ENCODE measurements at regions not wholly inside any gene's neighbourhood (a gene's known extent, or its start where the extent isn't known, plus 50 kb on each side); places are given as distances from the start of the nearest gene placed in this dataset.

DNA sequence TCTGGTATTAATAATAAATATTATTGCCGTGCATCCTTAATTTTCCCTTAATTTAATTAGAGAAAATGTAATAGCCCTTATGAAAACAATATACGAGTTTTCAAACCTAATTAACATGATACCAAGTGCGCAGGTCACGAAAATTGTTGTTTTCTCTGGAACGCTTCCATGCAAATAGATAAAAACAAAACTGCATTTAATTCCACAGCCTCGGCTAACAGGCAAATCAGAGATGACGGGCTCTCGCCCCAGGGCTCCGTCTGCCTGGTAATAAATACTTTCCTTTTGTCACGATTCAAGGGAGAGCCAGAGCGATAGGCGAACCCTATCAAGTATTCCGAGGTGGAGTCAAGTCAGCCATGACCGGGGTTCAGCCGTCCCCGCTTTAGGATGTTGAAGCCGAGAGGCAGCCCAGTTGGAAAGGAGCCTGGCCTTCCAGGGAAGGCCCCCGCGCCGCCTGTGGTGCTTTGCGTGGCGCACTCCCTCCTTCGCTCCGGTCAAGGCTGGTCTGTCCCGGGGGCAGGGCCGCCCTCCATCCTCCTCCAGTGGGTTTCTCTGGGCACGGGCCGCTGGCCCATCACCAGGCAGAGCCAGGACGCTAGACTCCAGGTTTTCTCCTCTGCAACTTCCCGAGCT is 137.8 kb upstream of the GSC start:
- no peak overlapping the region for H3K14ac ChIP-seq (ENCODE audit: low read length)
- no peak for DNase-seq (ENCODE audit: low spot score)
- no peak overlapping the region for H2BK5ac ChIP-seq (ENCODE audit: low read length)
- no peak overlapping the region for H4K91ac ChIP-seq (ENCODE audit: low read depth, low read length, poor library complexity)
- peak overlapping the region; percentile 49 for H2BK12ac ChIP-seq (ENCODE audit: low read length)
- no peak overlapping the region for H2AFZ ChIP-seq (ENCODE audit: low read length)
- WGBS, 2 donors (ENCODE audit: extremely low coverage in 2 of 2, insufficient read length in 2 of 2, insufficient replicate concordance in 1 of 2) = no CpG with 5 or more reads among the region's 30 CpGs
- peak overlapping the region; percentile 81 for H3K18ac ChIP-seq (ENCODE audit: low read length)
- H3K27ac ChIP-seq (replicated peaks; ENCODE audit: low read length) = no peak overlapping the region
- no peak overlapping the region for H3K4me2 ChIP-seq (ENCODE audit: insufficient read depth, low read length, poor library complexity, severe bottlenecking)
- no peak overlapping the region for H2BK120ac ChIP-seq (ENCODE audit: low read depth, low read length)
- H3K4me1 ChIP-seq (ENCODE audit: control insufficient read depth in 2 of 2, insufficient read depth in 1 of 2, low read depth in 1 of 2, low read length in 2 of 2) = peaks cover 0 to 2% of the 10 kb centered on the region in 2 donors
- no peaks in the 10 kb centered on the region for H3K36me3 ChIP-seq (replicated peaks in 1 of 2; ENCODE audit: control insufficient read depth in 2 of 2, insufficient read depth in 2 of 2, low read length in 2 of 2)
- H3K79me1 ChIP-seq (ENCODE audit: low read depth, low read length) = no peaks in the 10 kb centered on the region
- peak overlapping the region; percentile 62 for H2BK15ac ChIP-seq (ENCODE audit: low read length)
- H3K4ac ChIP-seq (ENCODE audit: low read length) = no peak overlapping the region
- H3K23ac ChIP-seq (ENCODE audit: low read depth, low read length, poor library complexity) = no peak overlapping the region
- no peak overlapping the region for H2AK5ac ChIP-seq (ENCODE audit: low read depth, low read length)
- H3K9me3 ChIP-seq (replicated peaks in 1 of 2; ENCODE audit: control insufficient read depth in 2 of 2, insufficient read depth in 1 of 2, low read depth in 1 of 2, low read length in 2 of 2) = no peaks in the 10 kb centered on the region
- H3K9ac ChIP-seq (ENCODE audit: low read depth, low read length, poor library complexity) = no peak overlapping the region
- H3K27me3 ChIP-seq (ENCODE audit: control insufficient read depth in 3 of 3, insufficient read depth in 3 of 3, low read depth in 1 of 3, low read length in 3 of 3) = peaks cover 0 to 3% (median 0%) of the 10 kb centered on the region in 3 experiments
- no peak overlapping the region for H3K4me3 ChIP-seq (ENCODE audit: low read length in 2 of 2)
- H4K8ac ChIP-seq (ENCODE audit: low read depth, low read length) = no peak overlapping the region

DNA sequence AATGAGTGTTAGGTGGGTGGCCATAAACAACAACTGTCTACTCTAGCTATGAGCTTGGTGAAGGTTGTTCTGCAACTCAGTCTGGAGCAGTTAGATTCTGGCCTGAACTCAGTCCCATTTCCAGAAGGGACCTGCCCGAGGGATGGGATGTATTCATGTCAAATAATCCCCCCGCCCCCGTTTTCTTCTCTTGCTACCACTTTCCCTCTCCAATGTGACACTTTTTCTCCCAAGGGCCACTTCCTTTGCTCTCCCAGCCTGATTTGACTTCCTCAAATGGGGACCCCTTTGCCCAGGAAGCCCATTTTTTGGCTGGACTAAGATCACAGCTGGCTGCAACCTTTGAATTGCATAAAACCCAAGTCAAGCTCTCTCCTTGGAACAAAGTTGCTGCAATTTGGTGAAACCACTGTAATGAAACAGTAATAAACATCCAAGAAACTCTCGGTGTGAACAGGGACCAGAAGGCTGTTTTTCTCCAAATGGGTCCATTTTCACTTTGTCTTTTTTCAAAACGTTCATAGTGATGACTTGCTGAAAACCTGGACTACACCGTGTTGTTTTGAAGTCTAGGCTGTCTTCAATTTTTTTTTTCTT is 137.2 kb upstream of the GSC start:
- H3K4ac ChIP-seq (ENCODE audit: low read length) = no peak overlapping the region
- H3K4me3 ChIP-seq (ENCODE audit: low read length in 2 of 2) = no peak overlapping the region
- H2BK12ac ChIP-seq (ENCODE audit: low read length) = no peak overlapping the region
- peaks cover 0 to 3% (median 0%) of the 10 kb centered on the region in 3 experiments for H3K27me3 ChIP-seq (ENCODE audit: control insufficient read depth in 3 of 3, insufficient read depth in 3 of 3, low read depth in 1 of 3, low read length in 3 of 3)
- no peak overlapping the region for H2BK15ac ChIP-seq (ENCODE audit: low read length)
- no peak overlapping the region for H2BK5ac ChIP-seq (ENCODE audit: low read length)
- H3K4me1 ChIP-seq (ENCODE audit: control insufficient read depth in 2 of 2, insufficient read depth in 1 of 2, low read depth in 1 of 2, low read length in 2 of 2) = peaks cover 0 to 2% of the 10 kb centered on the region in 2 donors
- no peak overlapping the region for H3K14ac ChIP-seq (ENCODE audit: low read length)
- no peak overlapping the region for H4K8ac ChIP-seq (ENCODE audit: low read depth, low read length)
- no peak overlapping the region for H2AK5ac ChIP-seq (ENCODE audit: low read depth, low read length)
- WGBS, 2 donors (ENCODE audit: extremely low coverage in 2 of 2, insufficient read length in 2 of 2, insufficient replicate concordance in 1 of 2) = no CpG with 5 or more reads among the region's 6 CpGs
- no peak overlapping the region for H3K18ac ChIP-seq (ENCODE audit: low read length)
- H3K36me3 ChIP-seq (replicated peaks in 1 of 2; ENCODE audit: control insufficient read depth in 2 of 2, insufficient read depth in 2 of 2, low read length in 2 of 2) = no peaks in the 10 kb centered on the region
- no peak overlapping the region for H3K4me2 ChIP-seq (ENCODE audit: insufficient read depth, low read length, poor library complexity, severe bottlenecking)
- no peak overlapping the region for H3K27ac ChIP-seq (replicated peaks; ENCODE audit: low read length)
- H3K79me1 ChIP-seq (ENCODE audit: low read depth, low read length) = no peaks in the 10 kb centered on the region
- H3K9me3 ChIP-seq (replicated peaks in 1 of 2; ENCODE audit: control insufficient read depth in 2 of 2, insufficient read depth in 1 of 2, low read depth in 1 of 2, low read length in 2 of 2) = no peaks in the 10 kb centered on the region
- no peak overlapping the region for H3K9ac ChIP-seq (ENCODE audit: low read depth, low read length, poor library complexity)
- no peak for DNase-seq (ENCODE audit: low spot score)
- H2AFZ ChIP-seq (ENCODE audit: low read length) = no peak overlapping the region
- no peak overlapping the region for H4K91ac ChIP-seq (ENCODE audit: low read depth, low read length, poor library complexity)
- H2BK120ac ChIP-seq (ENCODE audit: low read depth, low read length) = no peak overlapping the region
- no peak overlapping the region for H3K23ac ChIP-seq (ENCODE audit: low read depth, low read length, poor library complexity)

DNA sequence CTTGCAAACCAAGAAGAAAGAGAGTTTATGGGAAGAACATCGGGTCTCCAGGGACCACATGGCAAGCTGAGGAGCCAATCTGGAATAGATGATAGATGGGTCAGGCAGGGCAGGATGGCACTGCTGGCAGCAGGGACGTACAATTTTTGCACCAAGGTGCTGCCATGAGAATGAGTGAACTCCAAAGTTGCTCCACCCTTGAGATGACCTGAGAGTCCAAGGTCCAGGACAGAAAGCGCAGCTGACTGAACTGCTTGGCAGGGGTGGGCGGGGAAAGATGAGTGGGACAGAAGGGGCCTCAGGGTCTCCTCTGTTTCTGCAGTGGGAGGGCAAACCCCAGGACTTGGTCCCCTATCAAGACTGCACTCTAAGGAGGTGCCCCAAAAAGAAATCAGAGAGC is 136.7 kb upstream of the GSC start:
- Histone ChIP-seq H4K8ac (ENCODE audit: low read depth, low read length) (no peak overlapping the region), H3K4me1 (ENCODE audit: control insufficient read depth in 2 of 2, insufficient read depth in 1 of 2, low read depth in 1 of 2, low read length in 2 of 2) (peaks cover 0 to 2% of the 10 kb centered on the region in 2 donors), H3K4me3 (ENCODE audit: low read length in 2 of 2) (no peak overlapping the region), H3K14ac (ENCODE audit: low read length) (no peak overlapping the region), H2BK120ac (ENCODE audit: low read depth, low read length) (no peak overlapping the region), H4K91ac (ENCODE audit: low read depth, low read length, poor library complexity) (no peak overlapping the region), H3K36me3 (replicated peaks in 1 of 2; ENCODE audit: control insufficient read depth in 2 of 2, insufficient read depth in 2 of 2, low read length in 2 of 2) (no peaks in the 10 kb centered on the region), H3K4ac (ENCODE audit: low read length) (no peak overlapping the region), H3K23ac (ENCODE audit: low read depth, low read length, poor library complexity) (no peak overlapping the region), H2AFZ (ENCODE audit: low read length) (no peak overlapping the region), H3K18ac (ENCODE audit: low read length) (no peak overlapping the region), H3K9me3 (replicated peaks in 1 of 2; ENCODE audit: control insufficient read depth in 2 of 2, insufficient read depth in 1 of 2, low read depth in 1 of 2, low read length in 2 of 2) (no peaks in the 10 kb centered on the region), H2BK12ac (ENCODE audit: low read length) (no peak overlapping the region), H3K9ac (ENCODE audit: low read depth, low read length, poor library complexity) (no peak overlapping the region), H2AK5ac (ENCODE audit: low read depth, low read length) (no peak overlapping the region), H2BK5ac (ENCODE audit: low read length) (no peak overlapping the region), H2BK15ac (ENCODE audit: low read length) (peak overlapping the region; percentile 3), H3K4me2 (ENCODE audit: insufficient read depth, low read length, poor library complexity, severe bottlenecking) (no peak overlapping the region), H3K27me3 (ENCODE audit: control insufficient read depth in 3 of 3, insufficient read depth in 3 of 3, low read depth in 1 of 3, low read length in 3 of 3) (peaks cover 0 to 3% (median 0%) of the 10 kb centered on the region in 3 experiments), H3K79me1 (ENCODE audit: low read depth, low read length) (no peaks in the 10 kb centered on the region), H3K27ac (replicated peaks; ENCODE audit: low read length) (no peak overlapping the region)
- WGBS, 2 donors (ENCODE audit: extremely low coverage in 2 of 2, insufficient read length in 2 of 2, insufficient replicate concordance in 1 of 2) = no CpG with 5 or more reads among the region's 4 CpGs
- no peak for DNase-seq (ENCODE audit: low spot score)

DNA sequence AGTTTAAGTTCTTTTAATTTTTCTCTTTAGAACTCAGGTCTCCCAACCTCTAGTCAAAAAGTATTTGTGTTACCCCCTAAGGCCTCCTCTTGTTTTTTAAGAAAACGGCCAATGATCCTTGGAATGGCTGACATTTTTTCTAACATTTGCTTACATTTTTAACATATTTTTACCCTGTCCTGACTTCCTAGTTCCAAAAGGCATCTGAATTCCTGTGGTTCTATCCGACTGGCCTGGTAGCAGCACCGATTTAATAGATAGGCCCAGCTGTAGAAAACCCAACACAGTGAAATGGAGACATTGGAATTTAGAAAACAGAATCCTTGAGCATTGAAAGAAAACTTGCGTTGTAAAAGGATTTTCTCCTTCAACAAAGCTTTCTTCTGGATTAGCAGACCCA is 134.7 kb upstream of the GSC start:
- no peak overlapping the region for H4K8ac ChIP-seq (ENCODE audit: low read depth, low read length)
- H3K27me3 ChIP-seq (ENCODE audit: control insufficient read depth in 3 of 3, insufficient read depth in 3 of 3, low read depth in 1 of 3, low read length in 3 of 3) = peaks cover 0 to 3% (median 0%) of the 10 kb centered on the region in 3 experiments
- H3K4me1 ChIP-seq (ENCODE audit: control insufficient read depth in 2 of 2, insufficient read depth in 1 of 2, low read depth in 1 of 2, low read length in 2 of 2) = peaks cover 0 to 2% of the 10 kb centered on the region in 2 donors
- H3K23ac ChIP-seq (ENCODE audit: low read depth, low read length, poor library complexity) = no peak overlapping the region
- H3K9ac ChIP-seq (ENCODE audit: low read depth, low read length, poor library complexity) = no peak overlapping the region
- no peak overlapping the region for H2BK120ac ChIP-seq (ENCODE audit: low read depth, low read length)
- no peaks in the 10 kb centered on the region for H3K79me1 ChIP-seq (ENCODE audit: low read depth, low read length)
- no peak overlapping the region for H4K91ac ChIP-seq (ENCODE audit: low read depth, low read length, poor library complexity)
- H3K4ac ChIP-seq (ENCODE audit: low read length) = no peak overlapping the region
- no peak overlapping the region for H2AK5ac ChIP-seq (ENCODE audit: low read depth, low read length)
- peak overlapping the region; percentile 36 for H3K27ac ChIP-seq (replicated peaks; ENCODE audit: low read length)
- WGBS, 2 donors (ENCODE audit: extremely low coverage in 2 of 2, insufficient read length in 2 of 2, insufficient replicate concordance in 1 of 2) = no CpG with 5 or more reads among the region's 4 CpGs
- no peak overlapping the region for H2BK12ac ChIP-seq (ENCODE audit: low read length)
- no peaks in the 10 kb centered on the region for H3K36me3 ChIP-seq (replicated peaks in 1 of 2; ENCODE audit: control insufficient read depth in 2 of 2, insufficient read depth in 2 of 2, low read length in 2 of 2)
- no peak overlapping the region for H2BK5ac ChIP-seq (ENCODE audit: low read length)
- no peak overlapping the region for H3K14ac ChIP-seq (ENCODE audit: low read length)
- H3K4me3 ChIP-seq (ENCODE audit: low read length in 2 of 2) = no peak overlapping the region
- peak; percentile 18 for DNase-seq (ENCODE audit: low spot score)
- no peak overlapping the region for H2BK15ac ChIP-seq (ENCODE audit: low read length)
- no peaks in the 10 kb centered on the region for H3K9me3 ChIP-seq (replicated peaks in 1 of 2; ENCODE audit: control insufficient read depth in 2 of 2, insufficient read depth in 1 of 2, low read depth in 1 of 2, low read length in 2 of 2)
- no peak overlapping the region for H2AFZ ChIP-seq (ENCODE audit: low read length)
- no peak overlapping the region for H3K18ac ChIP-seq (ENCODE audit: low read length)
- no peak overlapping the region for H3K4me2 ChIP-seq (ENCODE audit: insufficient read depth, low read length, poor library complexity, severe bottlenecking)

All from neuronal stem cell (in vitro differentiated cells).